ENCODE measurements at regions not wholly inside any gene's neighbourhood (a gene's known extent, or its start where the extent isn't known, plus 50 kb on each side); places are given as distances from the start of the nearest gene placed in this dataset.

DNA sequence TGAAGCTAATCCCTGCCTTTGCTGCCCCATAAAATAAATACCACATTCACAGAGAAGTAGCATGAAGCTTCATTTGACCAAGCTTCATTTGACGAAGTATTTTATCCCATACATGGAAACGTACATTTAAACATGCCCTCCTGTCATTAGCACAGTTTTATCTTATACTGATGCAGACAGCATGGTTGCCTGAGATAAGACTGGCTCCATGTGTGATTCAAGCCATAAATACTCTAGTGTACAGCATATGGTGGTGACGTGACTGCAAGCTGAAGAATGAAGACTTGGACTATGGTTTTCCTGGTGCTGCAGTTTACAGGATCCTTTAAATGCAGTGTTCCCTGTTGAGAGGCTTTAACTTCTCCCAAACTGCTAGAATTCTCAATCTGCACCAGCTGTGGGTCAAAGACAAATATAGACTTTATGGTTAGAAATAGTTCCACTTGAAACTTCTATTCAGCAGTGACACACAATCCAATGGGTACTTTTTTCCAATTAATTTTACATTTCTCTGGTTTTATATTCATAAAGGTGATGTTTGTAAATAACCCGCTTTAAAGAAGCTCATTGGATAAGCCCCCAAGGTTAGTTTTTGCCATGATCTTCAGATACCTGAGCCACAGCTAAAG, 64.9 kb downstream of the CYB561 start (continued):
- no peak for TF ChIP-seq CREB3L1 (IDR thresholded peaks at IDR 0.05; ENCODE audit: borderline replicate concordance, low read depth)
- no peak for TF ChIP-seq SAFB (IDR thresholded peaks at IDR 0.05; ENCODE audit: borderline replicate concordance, low read depth, low read length)
- peak; percentile 90 for TF ChIP-seq EP300 (IDR thresholded peaks at IDR 0.05; ENCODE audit: low read length)
- no peak for TF ChIP-seq MTF1 (CRISPR knock-in tag; IDR thresholded peaks at IDR 0.05; ENCODE audit: borderline replicate concordance)
- TF ChIP-seq MCM3 (IDR thresholded peaks at IDR 0.05), result no peak
- TF ChIP-seq BRD9 (IDR thresholded peaks at IDR 0.05; ENCODE audit: low read depth, partially characterized antibody), result no peak
- TF ChIP-seq RERE (CRISPR knock-in tag; IDR thresholded peaks at IDR 0.05; ENCODE audit: borderline replicate concordance), result no peak
- no peak for TF ChIP-seq CHD4 (IDR thresholded peaks at IDR 0.05; ENCODE audit: insufficient read depth, insufficient replicate concordance, low read depth, low read length, poor library complexity, severe bottlenecking)
- TF ChIP-seq ASH1L (IDR thresholded peaks at IDR 0.05; ENCODE audit: borderline replicate concordance, low read depth, partially characterized antibody), result no peak
- no peak for TF ChIP-seq ZNF561 (CRISPR knock-in tag; conservative IDR thresholded peaks at IDR 0.05)
- TF ChIP-seq ZEB2 (IDR thresholded peaks at IDR 0.05), result no peak
- TF ChIP-seq MBD2 (IDR thresholded peaks at IDR 0.05; ENCODE audit: borderline replicate concordance, low read depth), result no peak
- no peak for TF ChIP-seq ETS2 (tag; IDR thresholded peaks at IDR 0.05; ENCODE audit: borderline replicate concordance, poor library complexity, severe bottlenecking)
- TF ChIP-seq ZNF764 (CRISPR knock-in tag; IDR thresholded peaks at IDR 0.05; ENCODE audit: low read depth), result no peak
- no peak for TF ChIP-seq YY1 (IDR thresholded peaks at IDR 0.05; ENCODE audit: borderline replicate concordance in 1 of 3, control insufficient read depth in 1 of 3, extremely low read depth in 1 of 3, insufficient read depth in 3 of 3, insufficient read length in 1 of 3, insufficient replicate concordance in 2 of 3, low read depth in 1 of 3, low read length in 2 of 3)
- TF ChIP-seq, protein P1, sequence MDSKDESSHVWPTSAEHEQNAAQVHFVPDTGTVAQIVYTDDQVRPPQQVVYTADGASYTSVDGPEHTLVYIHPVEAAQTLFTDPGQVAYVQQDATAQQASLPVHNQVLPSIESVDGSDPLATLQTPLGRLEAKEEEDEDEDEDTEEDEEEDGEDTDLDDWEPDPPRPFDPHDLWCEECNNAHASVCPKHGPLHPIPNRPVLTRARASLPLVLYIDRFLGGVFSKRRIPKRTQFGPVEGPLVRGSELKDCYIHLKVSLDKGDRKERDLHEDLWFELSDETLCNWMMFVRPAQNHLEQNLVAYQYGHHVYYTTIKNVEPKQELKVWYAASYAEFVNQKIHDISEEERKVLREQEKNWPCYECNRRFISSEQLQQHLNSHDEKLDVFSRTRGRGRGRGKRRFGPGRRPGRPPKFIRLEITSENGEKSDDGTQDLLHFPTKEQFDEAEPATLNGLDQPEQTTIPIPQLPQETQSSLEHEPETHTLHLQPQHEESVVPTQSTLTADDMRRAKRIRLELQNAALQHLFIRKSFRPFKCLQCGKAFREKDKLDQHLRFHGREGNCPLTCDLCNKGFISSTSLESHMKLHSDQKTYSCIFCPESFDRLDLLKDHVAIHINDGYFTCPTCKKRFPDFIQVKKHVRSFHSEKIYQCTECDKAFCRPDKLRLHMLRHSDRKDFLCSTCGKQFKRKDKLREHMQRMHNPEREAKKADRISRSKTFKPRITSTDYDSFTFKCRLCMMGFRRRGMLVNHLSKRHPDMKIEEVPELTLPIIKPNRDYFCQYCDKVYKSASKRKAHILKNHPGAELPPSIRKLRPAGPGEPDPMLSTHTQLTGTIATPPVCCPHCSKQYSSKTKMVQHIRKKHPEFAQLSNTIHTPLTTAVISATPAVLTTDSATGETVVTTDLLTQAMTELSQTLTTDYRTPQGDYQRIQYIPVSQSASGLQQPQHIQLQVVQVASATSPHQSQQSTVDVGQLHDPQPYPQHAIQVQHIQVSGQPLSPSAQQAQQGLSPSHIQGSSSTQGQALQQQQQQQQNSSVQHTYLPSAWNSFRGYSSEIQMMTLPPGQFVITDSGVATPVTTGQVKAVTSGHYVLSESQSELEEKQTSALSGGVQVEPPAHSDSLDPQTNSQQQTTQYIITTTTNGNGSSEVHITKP (IDR thresholded peaks at IDR 0.05; ENCODE audit: partially characterized antibody), result no peak
- no peak for TF ChIP-seq HOXB6 (CRISPR knock-in tag; IDR thresholded peaks at IDR 0.05; ENCODE audit: borderline replicate concordance)
